Esophagus muscularis mucosa (tissue), 4 donors: ENCODE measurements at regions not wholly inside any gene's neighbourhood (a gene's known extent, or its start where the extent isn't known, plus 50 kb on each side); places are given as distances from the start of the nearest gene placed in this dataset.

Experiments used
- DNase-seq: peaks from one replicate; pipeline ENCODE4 v3.0.0-alpha.2; 2017; ENCODE audit errors: extremely low spot score
- H3K27ac ChIP-seq, 4 donors: fragments of 200-600 bp; sonication (generic); replicated peaks in 1 of 4; 1 replicate in 3 of 4; 2 replicates in 1 of 4; pipeline ENCODE4 v1.5.1; 2016 to 2019; ENCODE audit warnings: mild to moderate bottlenecking in 1 of 4
- H3K27me3 ChIP-seq, 4 donors: fragments of 200-600 bp; sonication (generic); one replicate each; pipeline versions ENCODE4 v1.5.1 to v1.6.0; 2016 to 2019
- H3K36me3 ChIP-seq, 4 donors: fragments of 200-600 bp; sonication (generic); one replicate each; pipeline ENCODE4 v1.5.1; 2016 to 2019
- H3K4me1 ChIP-seq, 4 donors: fragments of 200-600 bp; sonication (generic); one replicate each; pipeline ENCODE4 v1.5.1; 2016 to 2019
- H3K4me3 ChIP-seq, 4 donors: fragments of 200-600 bp; sonication (generic); 1 replicate in 2 of 4; 2 replicates in 2 of 4; pipeline ENCODE4 v1.5.1; 2016 to 2019; ENCODE audit warnings: mild to moderate bottlenecking in 4 of 4, moderate library complexity in 1 of 4
- H3K9me3 ChIP-seq, 4 donors: fragments of 200-600 bp; sonication (generic); 1 replicate in 3 of 4; 2 replicates in 1 of 4; pipeline ENCODE4 v1.5.1; 2016 to 2019
- EP300 ChIP-seq: sonication (generic); formaldehyde crosslinking; IDR thresholded peaks from one replicate; pipeline ENCODE4 v1.6.1; 2017; ENCODE audit warnings: antibody characterized with exemption
- POLR2A ChIP-seq: fragments of 450-650 bp; IDR thresholded peaks from one replicate; pipeline ENCODE4 v1.6.1; 2017; ENCODE audit warnings: antibody characterized with exemption, moderate library complexity, mild to moderate bottlenecking, low read depth
- POLR2AphosphoS5 ChIP-seq, 2 donors: sonication (generic); formaldehyde crosslinking; IDR thresholded peaks; one replicate each; pipeline ENCODE4 v1.6.1; 2017; ENCODE audit warnings: antibody characterized with exemption in 2 of 2
- WGBS: methylation state at CpG from one replicate; pipeline ENCODE4 v1.1.5; 2018; 5-methylcytosine and 5-hydroxymethylcytosine counted together
- intact Hi-C: fragments of 100-400 bp; cut with DNase I; formaldehyde crosslinking; loops from one replicate; pipeline ENCODE4 v1.15.1; 2023
- TF ChIP-seq, protein P1 (sequence below), 3 experiments: fragments of 200-600 bp in 2 of 3; fragments of 450-650 bp in 1 of 3; sonication (generic) in 2 of 3; IDR thresholded peaks; one replicate each; pipeline ENCODE4 v1.5.1; 2017 to 2019; ENCODE audit warnings: antibody characterized with exemption in 3 of 3, mild to moderate bottlenecking in 2 of 3, moderate library complexity in 1 of 3

DNA sequence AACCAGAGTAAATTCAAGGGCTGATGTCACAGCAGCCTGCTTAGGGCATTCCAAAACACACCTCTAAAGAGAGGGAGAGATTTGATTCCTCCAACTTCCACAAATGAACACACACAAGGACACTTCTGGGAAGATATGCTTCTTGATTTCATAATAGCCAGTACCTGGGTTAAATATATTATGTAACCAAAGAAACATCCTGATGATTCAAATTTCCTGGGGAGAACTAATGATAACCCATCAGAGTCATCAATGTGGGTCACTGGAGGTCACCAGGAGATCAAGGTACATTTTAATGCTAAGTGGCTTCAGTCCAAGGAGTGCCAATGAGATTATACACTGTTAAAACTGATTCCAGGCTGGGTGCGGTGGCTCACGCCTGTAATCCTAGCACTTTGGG is 54.0 kb upstream of the DOCK9 start:
- no peaks in the 10 kb centered on the region for H3K27me3 ChIP-seq
- H3K4me3 ChIP-seq = no peak overlapping the region
- intact Hi-C loops = loop anchor here (10.0 kb wide), 1 partner anchor 157 kb away; no protein-coding TSS in a partner anchor
- H3K4me1 ChIP-seq = peaks cover 4 to 42% (median 37%) of the 10 kb centered on the region in 4 donors
- peak overlapping the region in 2 of 4 donors; percentile 7 to 40 for H3K27ac ChIP-seq
- H3K9me3 ChIP-seq = peaks cover 0 to 6% (median 4%) of the 10 kb centered on the region in 4 donors
- no peaks in the 10 kb centered on the region for H3K36me3 ChIP-seq
- TF ChIP-seq, protein P1, sequence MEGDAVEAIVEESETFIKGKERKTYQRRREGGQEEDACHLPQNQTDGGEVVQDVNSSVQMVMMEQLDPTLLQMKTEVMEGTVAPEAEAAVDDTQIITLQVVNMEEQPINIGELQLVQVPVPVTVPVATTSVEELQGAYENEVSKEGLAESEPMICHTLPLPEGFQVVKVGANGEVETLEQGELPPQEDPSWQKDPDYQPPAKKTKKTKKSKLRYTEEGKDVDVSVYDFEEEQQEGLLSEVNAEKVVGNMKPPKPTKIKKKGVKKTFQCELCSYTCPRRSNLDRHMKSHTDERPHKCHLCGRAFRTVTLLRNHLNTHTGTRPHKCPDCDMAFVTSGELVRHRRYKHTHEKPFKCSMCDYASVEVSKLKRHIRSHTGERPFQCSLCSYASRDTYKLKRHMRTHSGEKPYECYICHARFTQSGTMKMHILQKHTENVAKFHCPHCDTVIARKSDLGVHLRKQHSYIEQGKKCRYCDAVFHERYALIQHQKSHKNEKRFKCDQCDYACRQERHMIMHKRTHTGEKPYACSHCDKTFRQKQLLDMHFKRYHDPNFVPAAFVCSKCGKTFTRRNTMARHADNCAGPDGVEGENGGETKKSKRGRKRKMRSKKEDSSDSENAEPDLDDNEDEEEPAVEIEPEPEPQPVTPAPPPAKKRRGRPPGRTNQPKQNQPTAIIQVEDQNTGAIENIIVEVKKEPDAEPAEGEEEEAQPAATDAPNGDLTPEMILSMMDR (IDR thresholded peaks at IDR 0.05) = no peak
- TF ChIP-seq POLR2A (no peak), EP300 (no peak), POLR2AphosphoS5 (IDR thresholded peaks at IDR 0.05) (no peak)
- WGBS = 86% methylated on average over 2 of the region's 2 CpGs
- DNase-seq = no peak

DNA sequence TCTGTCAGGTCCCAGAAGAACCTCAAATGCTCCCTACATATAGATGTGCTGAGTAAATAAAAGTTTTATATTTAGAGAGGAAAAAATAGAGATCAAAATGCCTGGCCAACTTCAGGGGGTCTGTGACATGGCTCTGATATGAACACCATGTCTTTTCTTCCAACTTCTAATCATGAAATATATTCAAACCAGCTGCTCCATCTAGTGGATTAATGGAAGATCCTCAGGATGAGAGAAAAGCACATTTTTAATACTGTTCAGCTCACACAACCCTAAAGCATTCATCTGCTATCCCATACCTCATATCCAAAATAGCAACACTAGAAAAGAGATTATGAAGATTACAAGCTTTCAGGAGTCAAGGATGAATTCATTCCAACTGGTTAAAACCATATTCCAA is 56.0 kb upstream of the DOCK9 start:
- Histone ChIP-seq H3K4me1 (peaks cover 4 to 48% (median 43%) of the 10 kb centered on the region in 4 donors), H3K36me3 (no peaks in the 10 kb centered on the region), H3K9me3 (peaks cover 0 to 6% (median 3%) of the 10 kb centered on the region in 4 donors), H3K27me3 (no peaks in the 10 kb centered on the region), H3K27ac (peak overlapping the region in 2 of 4 donors; percentile 8 to 15), H3K4me3 (no peak overlapping the region)
- no peak for DNase-seq
- TF ChIP-seq, protein P1 (IDR thresholded peaks at IDR 0.05) = peak; percentile 64 to 72 (median 70)
- no peak for TF ChIP-seq EP300
- intact Hi-C loops = loop anchor here (2.0 to 10.0 kb wide), 2 partner anchors 159 to 193 kb away; no protein-coding TSS in a partner anchor

- Histone ChIP-seq H3K9me3 (peaks cover 0 to 3% (median 0%) of the 10 kb centered on the region in 4 donors), H3K36me3 (no peaks in the 10 kb centered on the region), H3K27me3 (no peaks in the 10 kb centered on the region), H3K27ac (peak overlapping the region in 1 of 4 donors; percentile 7), H3K4me1 (peaks cover 4 to 49% (median 47%) of the 10 kb centered on the region in 4 donors), H3K4me3 (no peak overlapping the region)
- DNase-seq = no peak
- 82% methylated on average over 5 of the region's 5 CpGs for WGBS
- TF ChIP-seq POLR2AphosphoS5 (IDR thresholded peaks at IDR 0.05) = no peak
- no peak for TF ChIP-seq EP300
- TF ChIP-seq, protein P1 (IDR thresholded peaks at IDR 0.05) = no peak
- TF ChIP-seq POLR2A = no peak
- intact Hi-C loops = loop anchor here (2.0 to 10.0 kb wide), 2 partner anchors 160 to 194 kb away; no protein-coding TSS in a partner anchor
Observed at GRCh38 chr13:99034333-99035085, 56.6 kb upstream of the DOCK9 start.

GRCh38 chr13:99035715-99036114 is 57.9 kb upstream of the DOCK9 start:
- Histone ChIP-seq H3K9me3 (peaks cover 0 to 3% (median 0%) of the 10 kb centered on the region in 4 donors), H3K4me3 (no peak overlapping the region), H3K27ac (no peak overlapping the region), H3K36me3 (no peaks in the 10 kb centered on the region), H3K4me1 (peaks cover 4 to 56% (median 51%) of the 10 kb centered on the region in 4 donors), H3K27me3 (no peaks in the 10 kb centered on the region)
- no peak for DNase-seq
- WGBS = 95% methylated on average over 5 of the region's 5 CpGs
- TF ChIP-seq, protein P1 (IDR thresholded peaks at IDR 0.05) = no peak
- TF ChIP-seq POLR2AphosphoS5 (IDR thresholded peaks at IDR 0.05) (no peak), POLR2A (no peak), EP300 (no peak)
- intact Hi-C loops = loop anchor here (2.0 to 10.0 kb wide), 2 partner anchors 161 to 195 kb away; no protein-coding TSS in a partner anchor
